ENCODE measurements at regions not wholly inside any gene's neighbourhood (a gene's known extent, or its start where the extent isn't known, plus 50 kb on each side); places are given as distances from the start of the nearest gene placed in this dataset.

GRCh38 chr2:236440110-236440881, 129.3 kb upstream of the ACKR3 start:
- DNase-seq (no peak), ATAC-seq (ENCODE audit: low read depth) (no peak)
- Mint-ChIP-seq H3K27me3 (peaks cover 12% of the 10 kb centered on the region), H3K4me1 (no peaks in the 10 kb centered on the region), H3K27ac (no peak overlapping the region), H3K9me3 (ENCODE audit: insufficient read depth) (no peaks in the 10 kb centered on the region), H3K4me3 (no peak overlapping the region)
- CTCF ChIA-PET: no interaction called here
- intact Hi-C loops (cut with micrococcal nuclease): no loop called here
- Histone ChIP-seq H3K27me3 (replicated peaks in 1 of 4; ENCODE audit: control extremely low read depth in 1 of 4, control insufficient read depth in 3 of 4, insufficient read depth in 4 of 4, low read length in 3 of 4) (peaks cover 0 to 3% (median 0%) of the 10 kb centered on the region in 4 experiments), H3K9me3 (ENCODE audit: control extremely low read depth in 1 of 3, control insufficient read depth in 2 of 3, insufficient read depth in 1 of 3, low read length in 2 of 3) (no peaks in the 10 kb centered on the region), H4K20me1 (ENCODE audit: control insufficient read depth, insufficient read depth, low read length, poor library complexity, severe bottlenecking) (no peaks in the 10 kb centered on the region), H3K36me3 (replicated peaks in 1 of 2; ENCODE audit: control extremely low read depth in 1 of 2, control insufficient read depth in 1 of 2, extremely low read depth in 1 of 2, insufficient read depth in 2 of 2, low read length in 1 of 2) (no peaks in the 10 kb centered on the region), H2AFZ (ENCODE audit: insufficient read depth, low read depth, low read length, poor library complexity, severe bottlenecking) (no peak overlapping the region), H3K79me2 (ENCODE audit: control insufficient read depth, insufficient read depth, low read length) (no peaks in the 10 kb centered on the region), H3K4me1 (ENCODE audit: control insufficient read depth in 2 of 2, insufficient read depth in 2 of 2, low read length in 2 of 2) (no peaks in the 10 kb centered on the region), H3K9ac (ENCODE audit: low read length) (no peak overlapping the region), H3K4me2 (replicated peaks; ENCODE audit: low read depth, low read length, poor library complexity, severe bottlenecking) (no peak overlapping the region), H3K4me3 (ENCODE audit: control extremely low read depth in 1 of 5, extremely low read depth in 1 of 5, insufficient read depth in 1 of 5, low read depth in 2 of 5, low read length in 4 of 5) (no peak overlapping the region), H3K27ac (ENCODE audit: low read length in 2 of 2) (no peak overlapping the region)
- WGBS (ENCODE audit: insufficient coverage): 100% methylated on average over 1 of the region's 6 CpGs
- POLR2A ChIA-PET: no interaction called here
- TF ChIP-seq EZH2 (IDR thresholded peaks at IDR 0.05; ENCODE audit: borderline replicate concordance, insufficient read depth, low read depth, low read length, poor library complexity, severe bottlenecking) (no peak), CTCF (IDR thresholded peaks at IDR 0.05) (no peak)

DNA sequence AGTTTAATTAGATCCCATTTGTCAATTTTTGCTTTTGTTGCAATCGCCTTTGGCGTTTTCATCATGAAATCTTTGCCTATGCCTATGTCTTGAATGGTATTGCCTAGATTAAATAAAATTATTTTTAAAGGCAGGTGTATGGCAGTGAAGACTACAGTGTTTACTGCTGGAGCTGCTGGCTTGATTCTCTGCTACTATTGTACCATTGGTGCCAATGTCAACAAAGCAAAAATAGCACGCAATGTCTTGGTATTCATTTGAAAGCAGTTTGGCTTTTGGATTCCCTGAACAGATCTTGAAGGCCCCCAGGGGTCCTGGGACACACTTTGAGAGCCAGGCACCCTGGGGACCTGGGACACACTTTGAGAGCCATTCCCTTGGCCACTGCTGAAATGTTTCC, 125.4 kb upstream of the ACKR3 start:
- 100% methylated on average over 1 of the region's 3 CpGs for WGBS (ENCODE audit: insufficient coverage)

More for the DNA sequence above, 125.4 kb upstream of the ACKR3 start:
- Histone ChIP-seq H3K36me3 (replicated peaks in 1 of 2; ENCODE audit: control extremely low read depth in 1 of 2, control insufficient read depth in 1 of 2, extremely low read depth in 1 of 2, insufficient read depth in 2 of 2, low read length in 1 of 2) (no peaks in the 10 kb centered on the region), H3K9me3 (ENCODE audit: control extremely low read depth in 1 of 3, control insufficient read depth in 2 of 3, insufficient read depth in 1 of 3, low read length in 2 of 3) (no peaks in the 10 kb centered on the region), H4K20me1 (ENCODE audit: control insufficient read depth, insufficient read depth, low read length, poor library complexity, severe bottlenecking) (no peaks in the 10 kb centered on the region), H3K4me2 (replicated peaks; ENCODE audit: low read depth, low read length, poor library complexity, severe bottlenecking) (no peak overlapping the region), H3K79me2 (ENCODE audit: control insufficient read depth, insufficient read depth, low read length) (no peaks in the 10 kb centered on the region), H3K4me1 (ENCODE audit: control insufficient read depth in 2 of 2, insufficient read depth in 2 of 2, low read length in 2 of 2) (no peaks in the 10 kb centered on the region), H3K27me3 (replicated peaks in 1 of 4; ENCODE audit: control extremely low read depth in 1 of 4, control insufficient read depth in 3 of 4, insufficient read depth in 4 of 4, low read length in 3 of 4) (peaks cover 0 to 3% (median 0%) of the 10 kb centered on the region in 4 experiments), H3K9ac (ENCODE audit: low read length) (no peak overlapping the region), H3K27ac (ENCODE audit: low read length in 2 of 2) (no peak overlapping the region), H3K4me3 (ENCODE audit: control extremely low read depth in 1 of 5, extremely low read depth in 1 of 5, insufficient read depth in 1 of 5, low read depth in 2 of 5, low read length in 4 of 5) (no peak overlapping the region), H2AFZ (ENCODE audit: insufficient read depth, low read depth, low read length, poor library complexity, severe bottlenecking) (no peak overlapping the region)
- POLR2A ChIA-PET: no interaction called here
- DNase-seq (no peak), ATAC-seq (ENCODE audit: low read depth) (no peak)
- no peak overlapping the region for H3K4me3 Mint-ChIP-seq
- intact Hi-C loops (cut with micrococcal nuclease): no loop called here
- no peaks in the 10 kb centered on the region for H3K4me1 Mint-ChIP-seq
- no peaks in the 10 kb centered on the region for H3K9me3 Mint-ChIP-seq (ENCODE audit: insufficient read depth)
- TF ChIP-seq CTCF (IDR thresholded peaks at IDR 0.05): no peak
- peaks cover 16% of the 10 kb centered on the region for H3K27me3 Mint-ChIP-seq
- CTCF ChIA-PET: no interaction called here
- no peak overlapping the region for H3K27ac Mint-ChIP-seq

Data from B cell (primary cell).